Heart left ventricle (tissue), 16 donors: ENCODE measurements at regions not wholly inside any gene's neighbourhood (a gene's known extent, or its start where the extent isn't known, plus 50 kb on each side); places are given as distances from the start of the nearest gene placed in this dataset.

Experiments
- ATAC-seq, 4 donors: fragments of 200-7000 bp; cut with Tn5 transposase; one replicate each; pipeline ENCODE4 v1.9.1; 2020 to 2022; ENCODE audit warnings: moderate library complexity in 4 of 4, mild to moderate bottlenecking in 3 of 4, moderate number of reproducible peaks in 1 of 4
- DNase-seq, 5 donors: peaks; one replicate each; pipeline ENCODE4 v3.0.0-alpha.2; 2020
- H3K27ac ChIP-seq, 12 donors: fragments of 200-600 bp; sonication (generic) in 4 of 12; one replicate each; pipeline versions ENCODE4 v1.5.0 to v1.8.0; 2016 to 2022; ENCODE audit warnings: mild to moderate bottlenecking in 2 of 12
- H3K27me3 ChIP-seq, 9 donors: fragments of 200-600 bp; sonication (generic) in 2 of 9; one replicate each; pipeline versions ENCODE4 v1.5.1 to v1.8.0; 2016 to 2022; ENCODE audit warnings: mild to moderate bottlenecking in 3 of 9
- H3K36me3 ChIP-seq, 9 donors: fragments of 200-600 bp; sonication (generic) in 2 of 9; one replicate each; pipeline versions ENCODE4 v1.5.0 to v1.8.0; 2018 to 2022; ENCODE audit warnings: mild to moderate bottlenecking in 2 of 9
- H3K4me1 ChIP-seq, 12 donors: fragments of 200-600 bp; sonication (generic) in 4 of 12; one replicate each; pipeline versions ENCODE4 v1.5.0 to v1.8.0; 2016 to 2022; ENCODE audit warnings: mild to moderate bottlenecking in 3 of 12
- H3K4me3 ChIP-seq, 12 donors: fragments of 200-600 bp; sonication (generic) in 4 of 12; one replicate each; pipeline versions ENCODE4 v1.5.0 to v1.8.0; 2017 to 2022; ENCODE audit warnings: mild to moderate bottlenecking in 9 of 12, moderate library complexity in 4 of 12
- H3K9me3 ChIP-seq, 12 donors: fragments of 200-600 bp; sonication (generic) in 4 of 12; one replicate each; pipeline versions ENCODE4 v1.5.0 to v1.8.0; 2016 to 2022; ENCODE audit warnings: mild to moderate bottlenecking in 1 of 12
- POLR2A ChIP-seq, 2 donors: fragments of 450-650 bp; IDR thresholded peaks; one replicate each; pipeline ENCODE4 v1.6.1; 2017; ENCODE audit warnings: antibody characterized with exemption in 2 of 2, mild to moderate bottlenecking in 2 of 2, moderate library complexity in 2 of 2
- WGBS, 4 donors: extraction: QIAGEN DNeasy Blood & Tissue Kit in 2 of 4; methylation state at CpG; one replicate each; pipeline versions ENCODE4 v1.1.5 to v1.1.7; 2013 to 2018; 5-methylcytosine and 5-hydroxymethylcytosine counted together
- intact Hi-C, 10 donors: fragments of 100-400 bp; cut with DNase I; formaldehyde crosslinking; loops; one replicate each; pipeline versions ENCODE4 v1.11.1 to v1.14.2; 2022
- TF ChIP-seq, protein P1 (sequence below), 12 donors: fragments of 200-600 bp; sonication (generic) in 4 of 12; IDR thresholded peaks; one replicate each; pipeline versions ENCODE4 v1.5.0 to v1.8.0; 2018 to 2022; ENCODE audit warnings: antibody characterized with exemption in 12 of 12, mild to moderate bottlenecking in 5 of 12
- donor health status: ischemic (EF 13 %, LVEDD 7.1; RV severe dilation, severe dysfunction).
- donor health status: healthy with polysubstance abuse.
- donor health status: DM: no; HTN: yes; CAD: no.
- donor health status: DM: no; HTN: no; CAD: no.
- donor health status: ischemic (EF 25% LVEDD 6.9; RV normal size, moderate dysfunction).
- donor health status: ischemic (EF 25% LVEDD 5.7; RV mildly dilated, moderate dysfunction).
- donor health status: healthy.
- donor health status: DM: yes; HTN: yes; CAD: no.
- donor health status: ischemic (EF 35%, LVEDD 5.7; RV mildly dilated, moderate dysfunction).
- donor health status: nonischemic (EF 11% LVEDD 7.7; RV severe dilation, severe dysfunction).
- donor health status: DM: yes; HTN: yes; CAD: no.
- donor health status: PGD.
- donor health status: ischemic (EF 29% LVEDD 5.4; RV normal size, mild dysfunction).
- donor health status: nonischemic (EF 23%, LVEDD 6.1; RV moderate dilation, normal function).

DNA sequence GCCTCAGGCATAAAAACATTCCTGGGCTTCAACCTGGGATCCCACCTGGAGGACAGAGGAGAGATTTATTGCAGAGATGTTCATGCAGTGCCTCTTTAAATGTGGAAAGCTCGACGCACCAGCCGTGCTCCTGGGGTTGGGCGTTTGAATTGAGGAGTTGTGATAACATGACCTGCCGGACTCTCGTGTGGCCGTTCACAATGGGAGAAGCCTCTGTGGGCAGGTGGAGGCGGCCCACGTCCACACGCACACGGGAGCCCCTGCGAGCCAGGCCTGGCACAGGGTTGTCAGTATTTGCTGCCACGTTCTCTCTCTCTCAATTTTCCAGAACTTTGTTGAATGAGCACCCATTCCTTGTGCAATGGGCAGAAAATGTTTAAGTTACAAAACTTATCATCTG lies 58.3 kb upstream of the PPARA start:
- ATAC-seq, result no peak
- TF ChIP-seq, protein P1, sequence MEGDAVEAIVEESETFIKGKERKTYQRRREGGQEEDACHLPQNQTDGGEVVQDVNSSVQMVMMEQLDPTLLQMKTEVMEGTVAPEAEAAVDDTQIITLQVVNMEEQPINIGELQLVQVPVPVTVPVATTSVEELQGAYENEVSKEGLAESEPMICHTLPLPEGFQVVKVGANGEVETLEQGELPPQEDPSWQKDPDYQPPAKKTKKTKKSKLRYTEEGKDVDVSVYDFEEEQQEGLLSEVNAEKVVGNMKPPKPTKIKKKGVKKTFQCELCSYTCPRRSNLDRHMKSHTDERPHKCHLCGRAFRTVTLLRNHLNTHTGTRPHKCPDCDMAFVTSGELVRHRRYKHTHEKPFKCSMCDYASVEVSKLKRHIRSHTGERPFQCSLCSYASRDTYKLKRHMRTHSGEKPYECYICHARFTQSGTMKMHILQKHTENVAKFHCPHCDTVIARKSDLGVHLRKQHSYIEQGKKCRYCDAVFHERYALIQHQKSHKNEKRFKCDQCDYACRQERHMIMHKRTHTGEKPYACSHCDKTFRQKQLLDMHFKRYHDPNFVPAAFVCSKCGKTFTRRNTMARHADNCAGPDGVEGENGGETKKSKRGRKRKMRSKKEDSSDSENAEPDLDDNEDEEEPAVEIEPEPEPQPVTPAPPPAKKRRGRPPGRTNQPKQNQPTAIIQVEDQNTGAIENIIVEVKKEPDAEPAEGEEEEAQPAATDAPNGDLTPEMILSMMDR (IDR thresholded peaks at IDR 0.05), result no peak
- no peak for TF ChIP-seq POLR2A (IDR thresholded peaks at IDR 0.05)
- no peaks in the 10 kb centered on the region for H3K27me3 ChIP-seq
- no peaks in the 10 kb centered on the region for H3K9me3 ChIP-seq
- H3K27ac ChIP-seq, result peak overlapping the region in 11 of 12 donors; percentile 14 to 100 (median 97)
- 13 to 53% (median 48%) methylated on average over 7 to 13 of the region's 13 CpGs for WGBS, 4 donors
- intact Hi-C loops, result loop anchor here in 2 of 10 donors (5.0 kb wide), 2 partner anchors 75 to 80 kb away; no protein-coding TSS in a partner anchor
- H3K36me3 ChIP-seq, result peaks cover 0 to 61% (median 46%) of the 10 kb centered on the region in 9 donors
- peak overlapping the region in 2 of 12 donors; percentile 15 to 21 for H3K4me3 ChIP-seq
- peak in 2 of 5 donors; percentile 20 to 58 for DNase-seq
- peaks cover 61 to 100% (median 94%) of the 10 kb centered on the region in 12 donors for H3K4me1 ChIP-seq

DNA sequence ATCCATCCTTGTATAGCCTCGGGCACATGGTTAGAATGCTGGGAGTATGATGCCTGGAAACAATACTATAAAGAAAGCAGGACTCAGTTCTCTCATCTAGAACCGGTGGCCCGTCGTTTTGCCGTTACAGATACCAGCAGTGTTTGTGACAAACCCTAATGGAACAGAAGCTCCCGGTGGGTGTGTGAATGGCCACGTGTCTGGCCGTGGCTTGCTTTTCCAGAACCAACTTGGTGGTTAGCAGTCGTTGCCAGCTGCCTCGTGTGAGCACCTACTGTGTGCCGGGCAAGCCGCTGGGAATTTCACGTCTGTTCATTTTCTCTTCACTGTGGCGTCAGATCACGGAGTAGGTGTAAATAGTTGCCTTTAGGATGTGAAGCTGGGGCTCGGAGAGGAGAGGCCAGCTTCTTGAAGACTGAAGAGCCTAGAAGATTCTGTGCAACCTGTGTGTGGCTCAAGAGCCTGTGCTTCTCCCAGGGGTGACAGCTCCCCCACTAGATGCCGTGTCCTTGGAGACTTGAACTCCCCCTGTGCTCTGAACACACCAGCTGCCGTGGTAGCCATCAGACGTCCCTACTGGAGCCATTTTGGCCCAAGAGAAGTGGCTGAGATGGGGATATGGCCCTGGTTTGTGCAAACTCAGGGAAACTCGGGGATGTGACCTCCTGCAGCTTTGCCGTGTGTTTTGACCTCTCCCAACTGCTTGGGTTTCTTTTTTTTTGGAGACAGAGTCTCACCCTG lies 57.5 kb upstream of the PPARA start:
- Histone ChIP-seq H3K27me3 (no peaks in the 10 kb centered on the region), H3K9me3 (no peaks in the 10 kb centered on the region), H3K36me3 (peaks cover 0 to 58% (median 45%) of the 10 kb centered on the region in 9 donors), H3K27ac (peak overlapping the region in 11 of 12 donors; percentile 28 to 100 (median 97)), H3K4me3 (peak overlapping the region in 1 of 12 donors; percentile 0), H3K4me1 (peaks cover 54 to 100% (median 94%) of the 10 kb centered on the region in 12 donors)
- TF ChIP-seq POLR2A (IDR thresholded peaks at IDR 0.05), result no peak
- TF ChIP-seq, protein P1 (IDR thresholded peaks at IDR 0.05), result no peak
- ATAC-seq (no peak), DNase-seq (peak in 2 of 5 donors; percentile 23 to 58)
- 45 to 64% (median 49%) methylated on average over 19 to 21 of the region's 21 CpGs for whole genome bisulfite sequencing, 4 donors
- intact Hi-C loops, result loop anchor here in 2 of 10 donors (5.0 kb wide), 2 partner anchors 76 to 81 kb away; no protein-coding TSS in a partner anchor

DNA sequence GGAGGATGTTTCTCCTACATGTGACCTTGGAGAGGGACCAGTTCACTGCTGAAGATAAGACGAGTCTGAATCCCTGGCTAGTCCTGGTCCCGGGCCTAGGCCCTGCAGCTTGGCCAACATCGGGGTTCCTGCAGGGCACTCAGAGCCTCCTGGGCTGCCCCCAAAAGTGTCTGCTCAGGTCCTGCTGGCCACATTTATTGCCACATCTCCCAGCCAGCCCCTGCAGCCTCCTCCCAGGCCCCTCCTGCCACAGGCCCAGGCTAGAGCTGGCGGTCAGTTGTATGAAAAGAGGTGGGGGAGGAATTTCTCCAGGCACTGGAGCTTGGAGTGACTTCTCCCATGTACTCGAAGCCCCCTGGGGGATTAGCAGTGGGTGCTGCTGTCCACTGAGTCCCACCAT lies 56.5 kb upstream of the PPARA start:
- no peaks in the 10 kb centered on the region for H3K9me3 ChIP-seq
- no peaks in the 10 kb centered on the region for H3K27me3 ChIP-seq
- H3K36me3 ChIP-seq, result peaks cover under 1 to 63% (median 53%) of the 10 kb centered on the region in 9 donors
- no peak for DNase-seq
- no peak for ATAC-seq
- WGBS, 4 donors, result 27 to 52% (median 40%) methylated on average over 5 of the region's 5 CpGs
- H3K4me1 ChIP-seq, result peaks cover 48 to 98% (median 92%) of the 10 kb centered on the region in 12 donors
- TF ChIP-seq, protein P1 (IDR thresholded peaks at IDR 0.05), result no peak
- no peak for TF ChIP-seq POLR2A (IDR thresholded peaks at IDR 0.05)
- H3K4me3 ChIP-seq, result peak overlapping the region in 1 of 12 donors; percentile 1
- peak overlapping the region in 11 of 12 donors; percentile 41 to 100 (median 97) for H3K27ac ChIP-seq
- intact Hi-C loops, result loop anchor here in 2 of 10 donors (5.0 kb wide), 2 partner anchors 76 to 81 kb away; no protein-coding TSS in a partner anchor

DNA sequence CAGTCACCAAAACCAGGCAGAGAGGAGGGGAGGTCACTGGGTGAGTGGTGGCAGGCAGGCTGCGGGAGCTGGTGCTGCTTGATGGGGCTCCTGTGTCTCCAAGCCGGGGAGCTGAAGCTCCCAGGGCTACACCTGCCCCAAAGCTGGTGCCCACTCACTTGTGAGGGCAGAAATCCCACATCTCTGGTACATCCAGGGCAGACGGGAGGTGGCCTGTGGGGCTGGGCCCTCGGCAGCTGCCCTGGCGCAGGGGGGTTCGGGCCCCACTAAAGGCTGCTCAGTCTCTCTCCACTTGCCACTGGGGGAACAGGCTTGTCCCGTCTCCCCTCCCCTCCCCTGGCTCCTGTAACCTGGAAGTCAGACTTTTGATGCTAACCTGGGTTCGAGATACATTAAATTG lies 55.6 kb upstream of the PPARA start:
- H3K4me3 ChIP-seq, result no peak overlapping the region
- peaks cover 3 to 65% (median 60%) of the 10 kb centered on the region in 9 donors for H3K36me3 ChIP-seq
- H3K27ac ChIP-seq, result peak overlapping the region in 11 of 12 donors; percentile 49 to 100 (median 97)
- TF ChIP-seq, protein P1 (IDR thresholded peaks at IDR 0.05), result no peak
- no peak for TF ChIP-seq POLR2A (IDR thresholded peaks at IDR 0.05)
- no peak for DNase-seq
- WGBS, 4 donors, result 71 to 89% (median 76%) methylated on average over 3 to 8 of the region's 8 CpGs
- H3K4me1 ChIP-seq, result peaks cover 39 to 98% (median 87%) of the 10 kb centered on the region in 12 donors
- intact Hi-C loops, result loop anchor here in 2 of 10 donors (5.0 kb wide), 2 partner anchors 77 to 82 kb away; no protein-coding TSS in a partner anchor
- no peak for ATAC-seq
- no peaks in the 10 kb centered on the region for H3K27me3 ChIP-seq
- no peaks in the 10 kb centered on the region for H3K9me3 ChIP-seq
